Retina (tissue), 1 donor: ENCODE measurements at regions not wholly inside any gene's neighbourhood (a gene's known extent, or its start where the extent isn't known, plus 50 kb on each side); places are given as distances from the start of the nearest gene placed in this dataset.

Experiments
- DNase-seq: peaks from one replicate; pipeline ENCODE4 v3.0.0-alpha.2; 2016

- DNase-seq = no peak
Observed at GRCh38 chr9:22288661-22289060, 158.0 kb upstream of the DMRTA1 start.

GRCh38 chr9:22307013-22307711, 139.5 kb upstream of the DMRTA1 start:
- DNase-seq = no peak

GRCh38 chr9:22308177-22308576, 138.4 kb upstream of the DMRTA1 start:
- no peak for DNase-seq

- DNase-seq = no peak
Observed at GRCh38 chr9:22316645-22317044, 130.0 kb upstream of the DMRTA1 start.

- DNase-seq = no peak
Observed at GRCh38 chr9:22331533-22331932, 115.1 kb upstream of the DMRTA1 start.

GRCh38 chr9:22332202-22332601, 114.4 kb upstream of the DMRTA1 start:
- DNase-seq = no peak

- no peak for DNase-seq
Observed at GRCh38 chr9:22337261-22337660, 109.4 kb upstream of the DMRTA1 start.

GRCh38 chr9:22342491-22343217, 104.0 kb upstream of the DMRTA1 start:
- DNase-seq = no peak

- no peak for DNase-seq
Observed at GRCh38 chr9:22343218-22343611, 103.4 kb upstream of the DMRTA1 start.

- no peak for DNase-seq
Observed at GRCh38 chr9:22354699-22355384, 91.8 kb upstream of the DMRTA1 start.

GRCh38 chr9:22356985-22357384, 89.6 kb upstream of the DMRTA1 start:
- DNase-seq = peak; percentile 29

GRCh38 chr9:22363421-22363887, 83.2 kb upstream of the DMRTA1 start:
- DNase-seq = no peak

GRCh38 chr9:22373636-22374035, 73.0 kb upstream of the DMRTA1 start:
- DNase-seq = peak; percentile 15

- DNase-seq = peak; percentile 28
Observed at GRCh38 chr9:22374051-22374450, 72.6 kb upstream of the DMRTA1 start.

- peak; percentile 5 for DNase-seq
Observed at GRCh38 chr9:22379272-22379671, 67.4 kb upstream of the DMRTA1 start.

GRCh38 chr9:22381170-22381569, 65.5 kb upstream of the DMRTA1 start:
- DNase-seq = no peak

GRCh38 chr9:22382331-22382730, 64.3 kb upstream of the DMRTA1 start:
- no peak for DNase-seq

- no peak for DNase-seq
Observed at GRCh38 chr9:22383718-22384117, 62.9 kb upstream of the DMRTA1 start.

GRCh38 chr9:22389271-22389670, 57.4 kb upstream of the DMRTA1 start:
- DNase-seq = no peak

GRCh38 chr9:22392523-22392922, 54.1 kb upstream of the DMRTA1 start:
- DNase-seq = no peak

- no peak for DNase-seq
Observed at GRCh38 chr9:22395687-22396141, 50.9 kb upstream of the DMRTA1 start.
